GM18508 (cell line): ENCODE measurements at regions not wholly inside any gene's neighbourhood (a gene's known extent, or its start where the extent isn't known, plus 50 kb on each side); places are given as distances from the start of the nearest gene placed in this dataset.
"Not testable (repeated sequence)": the region's sequence is repeated elsewhere in the genome, so short reads cannot be mapped to it uniquely, and the experiment has no call there.

Experiments used
- ATAC-seq: cut with Tn5 transposase; IDR thresholded peaks from one replicate; pipeline ENCODE4 v1.9.1; 2021; ENCODE audit warnings: moderate number of reproducible peaks; ENCODE audit not compliant: insufficient read depth, unreplicated experiment

DNA sequence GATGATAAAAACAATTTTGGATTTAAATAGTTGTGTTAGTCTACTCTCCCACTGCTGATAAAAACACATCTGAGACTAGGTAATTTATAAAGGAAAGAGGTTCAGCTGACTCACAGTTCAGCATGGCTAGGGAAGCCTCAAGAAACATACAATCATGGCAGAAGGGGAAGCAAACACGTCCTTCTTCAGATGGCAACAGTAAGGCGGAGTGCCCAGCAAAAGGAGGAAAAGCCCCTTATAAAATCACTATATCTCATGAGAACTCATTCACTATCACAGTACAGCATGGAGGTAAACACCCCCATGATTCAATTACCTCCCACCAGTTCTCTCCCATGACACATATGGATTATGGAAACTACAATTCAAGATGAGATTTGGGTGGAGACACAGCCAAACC is 632.1 kb downstream of the SLC16A7 start:
- ATAC-seq: no peak

DNA sequence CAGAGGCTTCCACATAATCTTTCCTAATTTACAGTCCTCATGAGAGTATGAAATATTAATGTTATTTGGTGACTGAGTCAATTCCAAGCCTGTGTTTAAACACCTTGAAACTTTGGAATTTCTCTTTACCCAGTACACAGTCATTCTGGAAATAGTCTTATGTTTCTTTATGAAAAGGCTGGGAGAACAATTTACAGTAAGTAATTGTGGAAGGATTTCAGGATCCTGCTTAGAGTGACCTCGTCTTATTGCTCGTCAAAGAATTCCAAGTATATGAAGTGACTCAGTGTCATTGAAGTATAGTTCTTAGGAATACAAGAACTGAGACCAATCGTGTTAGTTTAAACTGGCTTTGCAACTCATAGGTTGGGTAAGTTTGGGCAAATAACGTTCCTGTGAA is 634.2 kb downstream of the SLC16A7 start:
- no peak for ATAC-seq

DNA sequence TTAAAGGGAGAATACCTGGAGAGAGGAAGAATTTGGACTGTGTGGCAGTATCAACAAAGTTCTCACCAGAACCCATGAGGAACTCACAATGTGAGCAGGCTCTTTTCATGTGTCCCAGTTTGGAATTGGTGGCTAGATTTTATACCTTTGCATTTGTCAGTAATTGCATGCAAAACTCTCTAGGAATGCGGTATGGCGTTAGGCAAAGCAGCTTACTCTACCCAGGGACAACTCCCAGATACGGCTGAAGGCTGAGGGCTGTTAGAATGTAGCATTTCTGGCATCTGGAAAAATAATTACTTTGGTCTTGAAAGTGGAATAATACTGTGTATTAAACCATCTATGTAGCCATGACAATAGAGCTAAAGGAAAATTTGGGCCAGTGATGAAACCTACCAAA is 635.5 kb downstream of the SLC16A7 start:
- ATAC-seq: no peak

DNA sequence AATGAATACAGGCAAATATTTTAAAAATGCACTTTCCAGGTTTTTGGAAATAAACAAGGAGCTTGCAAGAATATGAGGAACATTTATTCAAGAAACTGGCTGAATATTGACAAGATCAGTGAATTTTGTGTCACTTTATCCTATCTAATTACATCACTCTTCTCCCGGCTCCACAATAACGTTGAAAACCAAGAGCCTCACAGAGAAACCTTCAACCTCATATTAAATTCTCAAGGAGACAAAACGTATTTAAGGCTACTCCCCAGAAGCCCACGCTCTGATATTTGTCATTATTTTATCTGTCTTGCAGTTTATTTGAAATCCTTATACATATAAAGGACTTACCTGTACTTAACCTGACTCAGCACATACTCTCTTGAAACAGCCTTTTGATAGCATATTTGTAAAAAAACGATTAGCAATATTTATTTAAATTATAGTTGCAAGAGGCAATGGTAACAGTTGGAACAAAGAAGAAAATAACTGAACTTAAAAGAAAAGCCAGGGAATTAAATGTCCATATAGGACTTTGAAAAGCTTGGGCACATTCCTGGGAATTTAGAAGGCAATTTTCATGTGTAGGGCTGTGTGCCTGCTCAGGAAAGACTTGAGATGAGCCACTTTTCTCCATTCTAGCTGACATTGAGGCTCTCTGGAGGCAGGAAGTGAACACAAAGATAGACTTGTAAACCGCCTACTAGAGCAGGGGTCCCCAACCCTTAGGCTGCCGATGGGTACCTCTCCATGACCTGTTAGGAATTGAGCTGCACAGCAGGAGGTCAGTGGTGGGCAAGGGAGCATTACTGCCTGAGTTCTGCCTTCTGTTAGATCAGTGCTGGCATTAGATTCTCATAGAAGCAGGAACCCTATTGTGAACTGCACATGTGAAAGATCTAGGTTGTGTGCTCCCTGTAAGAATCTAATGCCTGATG is 636.4 kb downstream of the SLC16A7 start:
- ATAC-seq: no peak

DNA sequence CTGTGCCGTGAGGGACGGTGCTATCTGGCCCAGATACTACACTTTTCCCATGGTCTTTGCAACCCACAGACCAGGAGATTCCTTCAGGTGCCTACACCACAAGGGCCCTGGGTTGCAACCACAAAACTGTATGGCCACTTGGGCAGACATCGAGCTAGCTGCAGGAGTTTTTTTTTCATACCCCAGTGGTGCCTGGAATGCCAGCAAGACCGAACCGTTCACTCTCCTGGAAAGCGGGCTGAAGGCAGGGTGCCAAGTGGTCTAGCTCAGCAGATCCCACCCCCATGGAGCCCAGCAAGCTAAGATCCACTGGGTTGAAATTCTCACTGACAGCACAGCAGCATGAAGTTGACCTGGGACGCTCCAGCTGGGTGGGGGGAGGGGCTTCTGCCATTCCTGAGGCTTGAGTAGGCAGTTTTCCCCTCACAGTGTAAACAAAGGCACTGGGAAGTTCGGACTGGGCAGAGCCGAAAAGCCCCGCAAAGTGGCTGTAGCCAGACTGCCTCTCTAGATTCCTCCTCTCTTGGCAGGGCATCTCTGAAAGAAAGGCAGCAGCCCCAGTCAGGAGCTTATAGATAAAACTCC is 638.9 kb downstream of the SLC16A7 start:
- not testable (repeated sequence) for ATAC-seq

DNA sequence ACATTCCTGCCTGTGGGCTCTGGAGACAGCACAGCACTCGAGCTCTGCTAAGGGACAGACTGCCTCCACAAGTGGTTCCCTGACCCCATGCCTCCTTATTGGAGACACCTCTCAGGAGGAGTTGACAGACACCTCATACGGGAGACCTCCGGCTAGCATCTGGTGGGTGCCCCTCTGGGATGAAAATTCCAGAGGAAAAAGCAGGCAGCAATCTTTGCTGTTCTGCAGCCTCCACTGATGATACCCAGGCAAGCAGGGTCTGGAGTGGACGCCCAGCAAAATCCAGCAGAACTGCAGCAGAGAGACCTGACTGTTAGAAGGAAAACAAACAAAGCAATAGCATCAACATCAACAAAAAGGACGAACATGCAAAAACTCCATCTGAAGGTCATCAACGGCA is 639.4 kb downstream of the SLC16A7 start:
- no peak for ATAC-seq

DNA sequence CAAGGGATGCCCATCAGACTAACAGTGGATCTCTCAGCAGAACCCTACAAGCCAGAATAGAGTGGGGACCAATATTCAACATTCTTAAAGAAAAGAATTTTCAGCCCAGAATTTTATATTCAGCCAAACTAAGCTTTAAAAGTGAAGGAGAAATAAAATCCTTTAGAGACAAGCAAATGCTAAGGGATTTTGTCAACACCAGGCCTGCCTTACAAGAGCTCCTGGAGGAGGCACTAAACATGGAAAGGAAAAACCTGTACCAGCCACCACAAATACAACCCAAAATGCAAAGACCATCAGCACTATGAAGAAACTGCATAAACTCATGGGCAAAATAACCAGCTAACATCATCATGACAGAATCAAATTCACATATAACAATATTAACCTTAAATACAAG is 640.6 kb downstream of the SLC16A7 start:
- ATAC-seq: not testable (repeated sequence)

DNA sequence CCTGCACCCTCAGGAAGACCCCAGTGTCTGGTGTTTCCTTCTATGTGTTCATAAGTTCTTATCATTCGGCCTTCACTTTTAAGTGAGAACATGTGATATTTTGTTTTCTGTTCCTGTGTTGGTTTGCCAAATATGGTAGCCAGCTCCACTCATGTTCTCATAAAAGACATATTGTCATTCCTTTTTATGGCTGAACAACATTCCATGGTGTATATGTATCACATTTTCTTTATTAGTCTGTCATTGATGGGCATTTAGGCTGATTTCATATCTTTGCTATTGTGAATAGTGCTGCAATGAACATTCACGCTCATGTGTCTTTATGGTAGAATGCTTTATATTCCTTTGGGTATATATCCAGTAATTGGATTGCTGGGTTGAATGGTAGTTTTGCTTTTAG is 645.1 kb downstream of the SLC16A7 start:
- no peak for ATAC-seq

DNA sequence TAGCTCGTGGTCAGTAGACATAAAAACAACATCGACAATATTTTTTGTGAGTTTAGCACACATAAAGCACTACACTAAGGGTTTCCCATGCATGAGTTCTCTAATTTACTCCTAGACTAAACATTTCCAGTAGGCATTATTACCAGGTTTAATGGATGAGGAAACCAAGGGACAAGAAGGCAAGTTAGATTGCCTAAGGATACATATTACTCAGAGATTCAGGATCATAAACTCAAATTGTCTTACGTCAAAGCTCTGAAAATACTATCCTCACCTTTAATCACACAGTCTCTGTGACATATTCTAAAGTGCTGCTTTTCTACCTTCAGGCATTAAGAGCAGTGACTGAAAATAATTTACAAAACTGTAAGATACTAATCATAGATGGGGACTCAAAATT is 655.3 kb downstream of the SLC16A7 start:
- no peak for ATAC-seq

DNA sequence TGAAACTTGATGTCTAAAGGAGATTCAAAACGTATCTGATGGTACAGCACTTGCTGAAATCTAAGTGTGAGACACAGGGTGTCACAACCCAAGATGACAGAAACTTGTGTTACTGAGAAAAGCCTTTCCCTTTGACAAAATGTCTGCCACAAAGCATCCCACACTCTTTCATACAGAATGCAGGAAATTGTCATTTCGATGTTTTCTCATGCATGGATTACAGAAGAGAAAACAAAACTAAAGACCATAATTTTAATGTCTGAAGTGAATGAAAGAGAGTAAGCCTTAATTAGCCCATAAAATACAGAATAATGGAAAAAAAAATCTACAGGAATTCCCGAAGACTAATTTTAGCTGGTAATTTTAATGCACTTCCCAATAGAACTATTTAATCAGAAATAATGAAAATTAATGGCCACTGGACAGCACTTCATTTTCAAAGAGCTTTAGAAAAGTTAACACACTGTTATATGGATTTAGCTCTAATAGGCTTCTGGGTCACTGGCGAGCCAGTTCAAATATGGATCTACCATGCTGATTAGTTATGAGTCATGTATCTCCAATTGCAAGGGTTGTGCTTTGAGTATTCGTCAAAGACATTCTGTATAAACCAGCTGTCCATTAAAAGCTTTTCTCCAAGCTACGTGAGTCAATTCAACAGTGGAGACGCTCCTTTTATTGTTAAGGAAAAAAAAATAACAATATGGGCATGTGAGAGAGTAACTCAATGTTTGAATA is 656.7 kb downstream of the SLC16A7 start:
- no peak for ATAC-seq

DNA sequence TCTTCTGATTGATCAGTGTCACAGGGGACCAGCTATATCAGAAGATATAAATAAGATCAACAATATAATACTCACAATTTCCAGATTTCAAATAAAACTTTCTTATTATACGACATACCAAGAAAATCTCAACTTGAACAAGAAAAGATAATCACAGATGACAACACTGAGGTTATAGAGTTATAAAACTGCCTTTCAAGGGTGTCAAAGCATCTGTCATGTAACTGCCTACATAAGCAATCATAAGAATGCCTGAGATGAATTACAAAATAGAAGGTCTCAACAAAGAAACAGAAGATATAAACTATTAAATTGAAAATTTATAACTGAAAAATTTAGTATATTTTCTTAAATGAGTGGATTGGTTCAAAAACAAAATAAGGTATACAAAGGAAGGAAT is 659.2 kb downstream of the SLC16A7 start:
- ATAC-seq: no peak

DNA sequence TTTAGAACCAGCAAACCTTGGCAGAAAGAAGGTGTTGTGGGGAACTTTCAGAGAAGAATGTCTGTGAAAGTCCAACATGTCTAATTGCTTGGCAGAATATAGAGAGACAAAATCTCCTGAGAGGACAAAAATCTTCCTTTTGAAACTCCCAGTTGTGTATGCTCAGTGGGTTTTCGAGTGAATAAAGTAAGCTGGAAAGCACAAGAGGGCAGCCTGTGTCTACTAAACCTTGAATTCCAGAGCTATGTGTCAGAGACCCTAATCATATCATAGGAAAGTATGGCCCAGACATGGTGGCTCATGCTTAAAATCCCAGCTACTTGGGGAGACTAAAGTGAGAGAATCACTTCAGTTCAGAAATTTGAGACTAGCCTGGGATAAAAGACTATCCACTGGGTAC is 661.2 kb downstream of the SLC16A7 start:
- ATAC-seq: no peak

DNA sequence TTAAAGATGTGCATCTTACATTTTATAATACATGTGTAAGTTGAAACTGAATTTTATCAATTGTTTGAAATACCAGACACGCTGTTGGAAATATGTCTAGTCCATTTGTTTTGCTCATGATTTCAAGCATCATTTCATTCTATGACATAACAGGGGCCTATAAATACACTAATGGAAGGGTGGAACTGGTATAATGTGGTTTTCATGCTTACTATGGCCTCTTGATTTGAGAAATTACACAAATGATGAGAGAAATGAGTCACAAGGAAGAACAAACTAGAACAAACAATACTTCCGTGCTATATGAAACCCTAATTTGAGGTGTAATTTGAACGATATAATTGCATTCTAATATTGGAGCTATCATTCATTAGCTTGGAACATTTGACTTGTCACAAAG is 663.4 kb downstream of the SLC16A7 start:
- ATAC-seq: no peak

DNA sequence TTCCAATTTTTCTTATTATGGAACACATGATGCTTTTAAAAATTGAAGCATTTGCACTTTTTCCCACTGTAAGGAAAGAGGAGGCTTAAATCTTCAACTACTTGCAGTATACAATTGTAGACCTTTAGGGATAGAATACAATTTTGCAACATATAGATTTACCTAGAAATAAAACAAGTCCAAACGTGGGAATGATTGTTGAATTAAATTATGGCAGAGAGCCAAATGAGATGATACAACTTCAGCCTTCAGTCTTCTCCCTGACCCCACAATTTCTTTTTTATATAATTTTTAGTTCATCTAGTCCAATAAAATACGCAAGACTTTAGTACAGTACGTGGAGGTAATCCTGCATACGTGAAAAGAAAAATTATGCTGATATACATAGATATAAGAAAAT is 666.5 kb downstream of the SLC16A7 start:
- no peak for ATAC-seq

DNA sequence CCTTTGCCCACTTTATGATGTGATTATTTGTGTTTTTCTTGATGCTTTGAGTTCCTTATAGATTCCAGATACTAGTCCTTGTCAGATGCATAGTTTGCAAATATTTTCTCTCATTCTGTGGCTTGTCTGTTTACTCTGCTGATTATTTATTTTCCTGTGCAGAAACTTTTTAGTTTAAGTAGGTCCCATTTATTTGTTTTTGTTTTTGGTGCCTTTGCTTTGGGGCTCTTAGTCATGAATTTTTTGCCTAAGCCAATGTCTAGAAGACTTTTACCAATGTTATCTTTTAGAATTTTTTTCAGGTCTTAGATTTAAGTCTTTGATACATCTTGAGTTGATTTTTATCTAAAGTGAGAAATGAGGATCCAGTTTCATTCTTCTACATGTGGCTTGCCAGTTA is 667.3 kb downstream of the SLC16A7 start:
- no peak for ATAC-seq

DNA sequence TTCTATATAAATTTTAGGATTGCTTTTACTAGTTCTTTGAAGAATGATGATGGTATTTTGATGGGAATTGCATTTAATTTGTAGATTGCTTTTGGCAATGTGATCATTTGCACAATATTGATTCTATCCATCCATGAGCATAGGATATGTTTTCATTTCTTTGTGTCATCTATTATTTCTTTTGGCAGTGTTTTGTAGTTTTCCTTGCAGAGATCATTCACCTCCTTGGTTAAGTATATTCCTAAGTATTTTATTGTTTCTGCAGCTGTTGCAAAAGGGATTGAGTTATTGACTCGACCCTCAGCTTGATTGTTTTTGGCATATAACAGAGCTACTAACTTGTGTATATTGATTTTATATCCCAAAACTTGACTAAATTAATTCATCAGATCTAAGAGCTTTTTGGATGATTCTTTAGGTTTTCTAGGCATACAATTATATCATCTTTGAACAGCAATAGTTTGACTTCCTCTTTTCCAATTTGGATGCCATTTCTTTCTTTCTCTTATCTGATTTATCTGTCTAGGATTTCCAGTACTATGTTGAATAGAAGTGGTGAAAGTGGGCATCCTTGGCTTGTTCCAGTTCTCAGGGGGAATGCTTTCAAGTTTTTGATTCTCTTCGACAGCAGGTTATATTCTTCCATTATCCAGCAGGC is 668.1 kb downstream of the SLC16A7 start:
- ATAC-seq: no peak

DNA sequence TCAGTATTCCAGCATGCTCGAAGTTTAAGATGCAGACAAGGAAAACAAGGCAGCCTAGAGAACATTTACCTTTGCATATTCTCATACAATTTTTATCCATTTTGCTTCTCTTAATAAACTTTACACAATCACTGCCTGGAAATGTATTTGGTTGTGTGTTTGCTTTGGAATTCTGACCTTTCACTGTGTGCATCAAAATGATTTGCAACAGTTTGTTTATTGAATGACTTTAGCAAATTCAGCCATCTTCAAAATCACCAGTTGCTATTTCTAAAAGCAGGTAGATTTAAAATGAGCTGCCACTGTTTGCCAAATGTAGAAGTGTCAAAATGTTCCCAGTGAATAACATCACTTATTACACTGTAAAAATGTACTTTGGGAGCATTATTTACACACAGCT is 669.9 kb downstream of the SLC16A7 start:
- no peak for ATAC-seq

DNA sequence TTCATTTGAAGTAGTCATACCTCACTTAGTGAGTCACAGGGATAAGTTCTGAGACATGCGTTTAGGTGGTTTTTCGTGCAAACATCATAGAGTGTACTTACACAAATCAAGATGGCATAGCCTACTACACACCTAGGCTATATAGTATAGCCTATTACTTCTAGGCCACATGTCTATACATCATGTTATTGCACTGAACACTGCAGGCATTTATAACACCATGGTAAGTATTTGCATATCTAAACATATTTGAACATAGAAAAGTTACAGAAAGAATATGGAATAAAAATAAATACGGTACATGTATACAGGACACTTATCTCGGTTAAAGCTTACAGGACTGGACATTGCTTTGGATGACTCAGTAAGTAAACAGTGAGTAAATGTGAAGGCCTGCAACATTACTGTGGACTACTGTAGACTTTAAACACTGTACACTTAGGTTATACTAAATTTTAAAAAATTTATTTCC is 670.6 kb downstream of the SLC16A7 start:
- ATAC-seq: no peak

DNA sequence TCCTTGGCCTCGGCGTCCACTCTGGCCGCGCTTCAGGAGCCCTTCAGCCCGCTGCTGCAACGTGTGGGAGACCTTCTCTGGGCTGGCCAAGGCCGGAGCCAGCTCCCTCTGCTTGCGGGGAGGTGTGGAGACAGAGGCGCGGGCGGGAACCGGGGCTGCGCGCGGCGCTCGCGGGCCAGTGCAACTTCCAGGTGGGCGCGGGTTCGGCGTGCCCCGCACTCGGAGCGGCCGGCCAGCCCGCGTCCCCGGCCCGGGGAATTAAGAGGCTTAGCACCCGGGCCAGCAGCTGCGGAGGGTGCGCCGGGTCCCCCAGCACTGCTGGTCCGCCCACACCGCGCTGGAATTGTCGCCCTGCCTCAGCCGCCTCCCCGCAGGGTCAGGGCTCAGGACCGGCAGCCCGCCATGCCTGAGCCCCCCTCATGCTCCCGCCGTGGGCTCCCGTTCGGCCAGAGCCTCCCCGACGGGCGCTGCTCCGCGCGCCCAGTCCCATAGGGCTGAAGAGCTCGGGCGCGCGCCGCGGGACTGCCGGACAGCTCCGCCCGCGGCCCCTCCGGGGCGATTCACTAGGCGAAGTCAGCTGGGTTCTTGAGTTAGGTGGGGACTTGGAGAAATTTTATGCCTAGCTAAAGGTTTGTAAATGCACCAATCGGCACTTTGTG is 673.9 kb downstream of the SLC16A7 start:
- no peak for ATAC-seq

DNA sequence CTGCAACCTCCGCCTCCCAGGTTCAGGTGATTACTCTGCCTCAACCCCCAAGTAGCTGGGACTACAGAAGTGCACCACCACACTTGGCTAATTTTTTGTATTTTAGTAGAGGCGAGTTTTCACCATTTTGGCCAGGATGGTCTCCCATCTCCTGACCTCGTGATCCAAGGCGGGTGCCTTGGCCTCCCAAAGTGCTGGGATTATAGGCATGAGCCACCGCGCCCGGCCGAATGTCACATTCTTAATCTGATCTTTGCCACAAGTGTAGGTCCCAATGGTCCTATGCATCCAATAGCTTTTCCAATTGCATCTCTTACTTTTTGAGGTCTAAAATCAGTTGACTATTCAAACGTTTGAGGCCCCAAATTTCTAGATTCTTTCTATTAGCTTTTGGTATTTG is 676.0 kb downstream of the SLC16A7 start:
- ATAC-seq: no peak
